Testis (tissue), 2 donors: ENCODE measurements at regions not wholly inside any gene's neighbourhood (a gene's known extent, or its start where the extent isn't known, plus 50 kb on each side); places are given as distances from the start of the nearest gene placed in this dataset.

Experiments
- CTCF ChIP-seq, 3 experiments: fragments of 450-650 bp in 2 of 3; fragments of 200-600 bp in 1 of 3; sonication (generic) in 1 of 3; IDR thresholded peaks; one replicate each; pipeline ENCODE4 v1.5.1; 2016 to 2019; ENCODE audit warnings: antibody characterized with exemption in 3 of 3, mild to moderate bottlenecking in 2 of 3, moderate library complexity in 1 of 3
- POLR2A ChIP-seq: fragments of 450-650 bp; IDR thresholded peaks from one replicate; pipeline ENCODE4 v1.6.1; 2017; ENCODE audit warnings: antibody characterized with exemption, mild to moderate bottlenecking, moderate library complexity

- TF ChIP-seq CTCF (IDR thresholded peaks at IDR 0.05) (no peak), POLR2A (no peak)
These were observed 181.6 kb upstream of the ECI2 start for GRCh38 chr6:4316867-4317400.
